Amniotic epithelial cell (primary cell): ENCODE measurements at regions not wholly inside any gene's neighbourhood (a gene's known extent, or its start where the extent isn't known, plus 50 kb on each side); places are given as distances from the start of the nearest gene placed in this dataset.

Source experiments
- DNase-seq: peaks from one replicate; pipeline ENCODE4 v3.0.0-alpha.2; 2010; ENCODE audit warnings: low read depth

DNA sequence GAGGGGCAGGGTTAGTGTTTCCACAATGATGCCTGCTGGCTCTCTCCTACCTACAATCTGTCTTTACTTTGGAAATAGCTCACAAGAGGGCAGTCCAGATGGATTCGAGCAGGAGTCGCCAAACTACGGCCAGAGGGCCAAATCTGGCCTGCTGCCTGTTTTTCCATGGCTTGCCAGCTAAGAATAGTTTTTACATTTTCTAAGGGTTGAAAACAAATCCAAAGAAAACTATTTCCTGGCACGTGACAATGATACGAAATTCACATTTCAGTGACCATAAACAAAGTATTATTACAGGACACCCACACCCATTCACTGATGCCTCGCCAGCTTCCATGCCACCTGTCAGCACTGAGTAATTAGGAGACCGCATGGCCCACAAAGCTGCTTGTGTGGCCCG is 162.9 kb upstream of the WWC1 start:
- no peak for DNase-seq

DNA sequence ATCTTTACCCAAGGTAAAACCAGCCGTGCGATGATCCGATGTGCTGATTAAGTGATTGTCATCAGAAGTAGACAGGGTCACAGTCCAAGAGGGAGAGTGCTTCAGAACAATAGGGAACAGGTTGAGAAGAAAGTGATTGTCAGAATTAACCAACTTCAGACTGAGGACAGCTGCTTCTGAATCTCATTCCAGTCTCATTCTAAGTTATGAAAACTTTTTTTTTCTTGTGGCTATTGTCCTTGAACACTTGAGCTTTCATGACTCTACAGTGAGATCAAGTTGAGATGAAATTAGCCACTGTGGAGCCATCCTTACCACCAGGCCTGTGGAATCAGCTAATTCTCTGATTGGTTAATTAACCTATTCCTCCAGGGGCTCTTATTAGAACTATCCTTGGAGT is 159.9 kb upstream of the WWC1 start:
- no peak for DNase-seq

DNA sequence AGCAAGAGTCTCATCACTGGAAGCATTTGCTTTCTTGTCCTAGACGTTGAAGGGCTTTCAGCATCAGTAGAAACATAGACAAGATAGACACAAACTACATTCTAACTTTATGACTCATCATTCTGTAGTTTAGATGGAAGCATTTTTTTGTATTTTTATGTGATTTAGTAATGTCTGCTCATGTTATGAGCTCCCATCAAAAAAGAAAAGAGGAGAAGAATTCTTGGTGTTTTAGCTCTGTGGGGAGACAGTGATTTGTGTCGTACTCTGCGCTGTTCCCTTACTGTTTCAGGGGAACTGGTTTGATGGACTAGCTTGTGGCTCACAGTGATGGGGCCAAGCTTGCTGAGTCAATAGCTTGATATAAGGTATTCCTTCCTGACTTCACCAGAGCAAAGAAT is 159.2 kb upstream of the WWC1 start:
- peak; percentile 42 for DNase-seq

DNA sequence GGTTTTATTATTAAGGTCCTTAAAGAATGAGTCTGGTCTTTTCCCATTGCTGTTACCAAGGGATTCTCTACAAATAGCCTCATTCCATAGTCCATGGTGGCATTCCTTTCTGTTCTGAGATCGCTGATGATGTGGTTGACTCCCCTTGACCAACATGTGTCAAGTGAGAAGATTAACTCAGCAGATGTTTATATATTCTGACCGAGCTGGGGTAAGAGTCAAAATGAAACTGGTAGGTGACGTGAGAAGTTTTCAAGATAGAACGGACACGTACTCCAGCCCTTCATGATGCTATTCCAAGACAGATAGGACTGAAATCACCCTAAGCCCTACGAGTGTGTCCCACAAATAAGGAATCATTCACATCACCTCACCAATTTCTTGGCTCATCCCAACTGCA is 155.5 kb upstream of the WWC1 start:
- DNase-seq = peak; percentile 6

DNA sequence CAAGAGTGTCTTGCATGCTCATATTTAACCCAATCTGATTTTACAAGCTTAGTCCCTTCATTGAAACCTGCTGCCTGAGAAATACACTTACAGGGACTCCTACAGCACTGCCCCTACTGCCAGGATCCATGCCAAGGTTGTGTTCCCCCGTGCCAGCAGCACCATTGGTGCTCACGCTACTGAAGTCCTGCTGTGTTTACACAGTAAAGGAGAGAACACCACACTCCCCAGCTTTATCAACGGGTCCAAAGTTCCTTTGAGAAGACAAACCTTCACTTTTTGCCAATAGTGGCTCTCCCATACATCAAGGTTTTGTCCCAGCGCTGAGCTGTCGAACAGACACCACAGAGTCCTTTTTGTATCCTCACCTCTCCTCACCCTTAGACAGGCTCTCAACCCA is 155.1 kb upstream of the WWC1 start:
- no peak for DNase-seq

DNA sequence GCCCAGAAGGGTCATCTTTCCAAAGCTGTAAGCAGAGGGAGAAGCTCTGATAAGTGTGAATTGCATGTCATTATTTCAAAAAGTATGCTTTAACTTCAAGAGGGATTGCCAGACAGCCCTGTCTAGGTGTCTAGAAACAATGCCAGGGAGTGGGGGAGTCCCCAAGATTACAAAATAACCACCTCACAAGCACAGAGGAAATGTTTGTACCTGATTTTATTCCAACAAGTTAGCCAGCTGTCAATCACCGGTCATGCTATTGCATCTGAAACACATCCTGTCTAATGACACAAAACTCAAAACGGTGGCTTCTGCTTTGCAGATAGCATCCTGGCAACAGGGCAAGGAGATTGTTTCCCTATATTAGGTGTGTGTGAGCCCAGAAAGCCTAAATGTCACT is 154.2 kb upstream of the WWC1 start:
- no peak for DNase-seq

DNA sequence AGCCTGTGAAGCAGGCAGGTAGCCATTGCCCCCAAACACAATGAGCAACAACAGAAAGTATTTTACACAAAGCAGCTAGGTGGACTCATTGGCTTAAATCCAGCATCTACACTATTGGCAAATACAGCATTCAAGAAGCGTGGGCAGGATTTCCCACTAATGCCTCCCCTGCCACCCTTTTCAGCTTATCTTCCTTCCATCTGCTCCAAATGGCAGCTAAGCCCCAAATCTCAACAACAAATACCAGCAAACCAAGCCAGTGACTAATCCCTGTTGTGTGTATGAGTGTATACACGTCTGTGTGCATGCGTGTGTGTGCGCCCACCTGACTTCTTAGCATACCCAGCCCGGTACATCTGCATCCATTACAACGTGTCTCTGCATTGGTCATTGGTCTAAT is 151.2 kb upstream of the WWC1 start:
- no peak for DNase-seq

DNA sequence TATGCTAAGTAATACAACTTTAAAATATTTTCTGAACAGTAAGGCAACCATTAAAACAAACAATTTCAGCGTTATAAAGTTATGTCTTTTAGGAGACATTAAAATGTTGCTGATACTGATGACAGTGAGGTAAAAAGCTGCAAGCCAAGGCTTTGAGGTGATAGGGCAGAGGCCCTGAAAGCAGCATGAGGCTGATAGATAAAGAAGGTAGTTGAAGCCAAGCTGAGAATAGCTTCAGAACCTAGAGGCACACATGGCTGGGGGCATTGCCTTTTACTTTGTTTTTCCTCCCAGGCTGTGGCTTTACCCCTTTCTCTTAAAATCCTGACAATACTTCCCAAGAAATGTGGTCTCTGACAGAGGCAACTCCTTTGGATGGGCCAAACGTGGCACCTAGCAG is 149.0 kb upstream of the WWC1 start:
- no peak for DNase-seq

DNA sequence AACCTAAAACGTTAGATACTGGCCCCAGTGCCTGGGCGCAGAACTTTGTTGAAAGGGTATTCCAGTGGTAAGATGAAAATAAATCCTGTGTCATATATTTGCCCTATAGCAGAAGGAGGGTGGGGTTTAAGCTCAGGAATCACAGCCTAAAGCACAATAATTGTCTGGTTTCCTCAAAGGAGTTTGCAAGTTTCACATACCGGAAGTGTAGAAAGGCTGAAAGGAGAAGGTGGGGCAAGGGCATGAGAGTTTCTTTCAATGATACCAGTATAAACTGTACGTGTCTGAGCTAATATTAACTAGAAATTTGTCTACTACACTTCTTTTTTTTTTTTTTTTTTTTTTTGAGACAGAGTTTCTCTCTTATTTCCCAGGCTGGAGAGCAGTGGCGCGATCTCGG is 147.9 kb upstream of the WWC1 start:
- peak; percentile 7 for DNase-seq

DNA sequence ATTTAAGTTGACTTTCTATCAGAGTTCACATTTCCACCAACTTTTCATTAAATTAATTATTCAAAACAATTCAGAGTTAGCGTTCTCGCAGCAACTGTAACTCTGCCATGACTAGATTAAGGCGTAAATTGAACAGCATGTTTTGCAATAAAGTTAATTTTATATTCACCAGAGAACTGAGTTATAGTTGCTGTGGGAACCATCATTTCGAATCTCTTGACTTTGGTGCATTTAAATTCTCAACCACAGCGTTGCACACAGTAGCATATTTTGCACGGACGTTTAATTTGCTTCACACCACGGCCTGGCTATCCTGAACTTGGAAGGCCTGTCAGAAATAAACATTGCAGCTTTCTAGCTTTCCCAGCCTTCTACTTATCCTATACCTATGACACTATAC is 144.3 kb upstream of the WWC1 start:
- no peak for DNase-seq

DNA sequence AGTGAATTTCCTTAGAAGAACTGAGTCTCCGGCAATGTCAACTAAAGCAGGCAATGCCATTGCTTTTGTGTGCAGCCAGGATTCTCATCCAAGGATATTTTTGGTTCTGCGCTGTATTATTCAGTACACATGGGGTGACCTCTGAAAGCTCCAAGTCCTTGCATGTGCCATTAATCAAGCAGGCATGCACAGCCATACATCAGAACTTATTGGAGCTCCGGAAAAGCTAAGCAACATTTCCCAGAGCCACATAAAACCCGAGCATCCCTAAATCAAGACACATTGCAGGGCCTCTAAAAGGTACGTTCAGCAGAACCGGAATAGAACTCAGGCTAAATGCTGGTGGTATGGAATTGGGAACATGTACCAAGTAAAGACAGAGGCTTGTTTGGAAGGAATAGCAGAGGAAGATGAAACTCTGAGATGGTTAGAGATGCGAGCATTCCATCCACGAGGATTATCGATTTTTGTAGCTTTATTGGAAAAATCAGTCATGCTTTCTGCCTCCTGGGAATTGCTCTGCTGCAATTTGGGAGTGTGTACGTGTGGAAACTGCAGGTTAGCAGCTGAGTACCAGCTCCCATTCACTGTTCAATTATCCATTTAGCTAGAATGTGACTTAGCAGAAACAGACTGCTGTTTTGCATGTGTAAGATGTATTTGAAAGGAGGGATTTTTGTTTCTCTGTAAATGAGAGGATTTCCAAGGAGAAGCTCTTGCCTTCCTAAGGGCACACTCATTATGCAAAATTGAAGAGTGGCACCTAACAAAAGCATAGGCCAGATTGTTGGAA is 143.7 kb upstream of the WWC1 start:
- no peak for DNase-seq

DNA sequence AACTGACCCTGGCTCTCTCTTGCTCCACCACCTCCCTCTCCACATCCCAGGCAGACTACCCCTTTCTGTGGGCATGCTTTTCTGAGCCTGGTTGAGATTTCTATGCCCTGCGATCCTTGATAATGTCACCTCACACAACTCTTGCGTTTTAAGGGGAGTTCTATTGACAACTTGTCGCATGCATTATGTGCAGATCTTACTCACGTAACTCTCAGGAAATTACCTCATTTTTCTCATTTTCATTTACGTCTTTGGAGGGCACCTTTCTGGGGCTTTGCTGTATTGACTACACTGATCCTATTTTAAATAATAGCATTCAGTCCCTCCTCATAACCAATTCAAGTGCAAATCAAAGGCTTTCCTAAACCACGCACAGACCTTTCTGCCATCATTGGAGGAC is 140.4 kb upstream of the WWC1 start:
- DNase-seq = no peak

DNA sequence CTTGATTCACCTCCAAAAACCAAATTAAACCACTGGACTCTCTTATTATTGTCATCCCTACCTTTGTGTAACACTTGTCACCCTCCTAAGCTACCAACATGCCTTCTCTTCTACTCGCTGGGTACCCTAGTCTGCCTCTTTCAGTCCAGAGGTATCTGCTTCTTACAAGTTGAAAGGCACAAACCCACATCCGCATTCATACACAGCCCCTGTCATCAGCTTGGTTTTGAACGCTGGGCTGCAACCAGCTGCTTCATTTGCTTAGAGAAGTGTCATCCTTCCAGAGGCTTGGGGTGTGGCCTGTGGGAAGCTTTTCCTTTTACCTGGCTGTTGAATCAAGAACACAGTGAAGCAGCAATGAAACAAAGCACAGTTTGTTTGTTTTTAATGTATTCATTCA is 138.8 kb upstream of the WWC1 start:
- no peak for DNase-seq

DNA sequence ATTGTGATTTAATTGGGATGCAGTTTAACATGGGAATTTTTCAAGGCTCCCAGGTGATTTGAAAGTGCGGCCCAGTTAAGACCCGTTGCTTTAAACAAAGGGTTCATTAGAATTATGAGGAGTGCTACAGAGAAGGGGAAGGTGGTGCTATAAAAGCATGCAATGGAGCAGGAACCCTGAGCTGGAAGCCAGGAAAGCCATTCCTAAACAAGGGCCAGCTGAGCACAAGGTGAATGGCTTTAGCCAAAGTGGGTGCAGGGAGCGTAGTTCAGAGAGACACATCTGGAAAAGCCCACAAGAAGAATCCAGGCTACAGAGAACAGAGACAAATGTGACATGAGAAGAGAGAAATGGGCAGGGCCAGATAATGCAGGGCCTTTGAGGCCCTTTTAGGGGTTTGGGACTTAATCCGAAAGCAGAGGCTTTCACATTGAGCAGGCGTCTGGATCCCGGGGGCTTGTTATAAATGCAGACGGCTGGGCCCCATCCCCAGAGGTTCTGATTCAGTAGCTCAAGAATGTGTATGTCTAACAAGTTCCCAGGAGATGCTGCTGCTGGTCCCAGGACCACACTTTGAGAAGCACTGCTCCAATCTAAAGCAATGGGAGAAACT is 138.1 kb upstream of the WWC1 start:
- no peak for DNase-seq

DNA sequence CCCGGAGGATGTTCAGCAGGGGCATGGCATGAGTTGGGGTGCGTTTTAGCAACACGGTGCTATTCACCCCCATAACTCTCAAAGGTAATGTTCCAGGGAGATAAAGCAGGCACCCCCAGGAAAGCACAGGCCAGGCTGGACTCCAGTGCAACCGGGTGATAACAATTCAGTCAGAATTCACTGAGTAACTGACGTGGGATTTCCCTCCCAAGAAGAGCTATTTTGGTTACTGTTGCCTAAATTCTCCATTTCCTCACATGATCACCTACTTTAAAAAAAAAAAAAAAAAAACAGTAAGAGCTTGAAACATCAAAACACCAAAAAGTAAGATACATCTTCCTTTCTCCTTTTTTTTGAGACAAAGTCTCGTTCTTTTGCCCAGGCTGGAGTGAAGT is 137.6 kb upstream of the WWC1 start:
- DNase-seq = no peak

DNA sequence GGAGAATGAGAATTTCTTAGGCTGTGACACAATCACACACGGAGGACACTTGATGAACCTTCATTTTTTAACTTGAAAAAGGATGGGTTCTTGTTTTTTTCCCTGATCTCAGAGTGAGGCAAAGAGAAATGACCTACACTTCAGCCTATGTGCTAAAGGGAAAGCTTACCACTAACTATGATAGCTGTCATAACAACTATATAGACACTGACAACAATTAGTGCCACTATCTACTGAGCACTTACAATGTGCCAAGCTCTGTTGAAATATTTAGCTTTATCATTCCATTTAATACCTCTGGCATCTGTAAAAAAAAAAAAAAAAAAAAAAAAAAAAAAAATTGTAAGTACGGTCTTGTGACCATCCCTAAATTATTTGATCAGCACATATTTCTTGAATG is 135.9 kb upstream of the WWC1 start:
- no peak for DNase-seq

DNA sequence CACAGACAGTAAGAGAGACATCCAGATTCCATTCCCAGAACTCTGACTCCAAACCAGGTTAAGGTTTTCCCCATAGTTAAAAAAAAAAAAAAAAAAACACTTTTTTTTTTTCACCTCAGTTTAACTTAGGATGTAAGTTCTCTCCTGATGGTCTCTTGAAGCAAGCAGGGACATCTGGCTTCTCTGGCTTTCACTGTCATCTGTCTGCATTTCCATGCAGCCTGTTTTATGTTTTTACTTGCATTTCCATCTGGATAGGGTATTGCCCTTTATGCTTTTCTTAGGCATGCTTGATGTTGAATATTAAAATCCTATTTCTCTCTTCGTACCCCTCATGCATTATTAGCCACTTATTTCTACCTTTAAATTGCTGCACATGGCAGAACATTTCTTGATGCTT is 135.3 kb upstream of the WWC1 start:
- DNase-seq = no peak

DNA sequence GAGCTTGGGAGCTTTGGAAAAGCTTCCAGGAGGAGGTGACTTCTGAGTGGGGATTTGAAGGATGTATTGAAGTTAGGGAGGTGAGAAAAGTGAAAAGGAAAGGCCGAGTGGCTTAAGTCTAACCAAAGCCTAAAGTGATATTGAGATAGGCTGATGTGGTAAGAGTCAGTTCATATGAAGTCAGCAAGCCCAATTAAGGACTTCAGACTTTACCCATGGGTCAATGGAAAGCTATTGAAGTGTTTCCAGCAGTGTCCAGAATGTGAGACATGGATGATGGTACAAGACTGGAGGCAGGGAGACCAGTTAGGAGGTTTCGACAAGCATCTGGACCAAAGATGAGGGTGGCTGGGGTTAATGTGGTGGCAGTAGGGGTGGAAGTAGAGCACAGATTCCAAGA is 134.3 kb upstream of the WWC1 start:
- no peak for DNase-seq

DNA sequence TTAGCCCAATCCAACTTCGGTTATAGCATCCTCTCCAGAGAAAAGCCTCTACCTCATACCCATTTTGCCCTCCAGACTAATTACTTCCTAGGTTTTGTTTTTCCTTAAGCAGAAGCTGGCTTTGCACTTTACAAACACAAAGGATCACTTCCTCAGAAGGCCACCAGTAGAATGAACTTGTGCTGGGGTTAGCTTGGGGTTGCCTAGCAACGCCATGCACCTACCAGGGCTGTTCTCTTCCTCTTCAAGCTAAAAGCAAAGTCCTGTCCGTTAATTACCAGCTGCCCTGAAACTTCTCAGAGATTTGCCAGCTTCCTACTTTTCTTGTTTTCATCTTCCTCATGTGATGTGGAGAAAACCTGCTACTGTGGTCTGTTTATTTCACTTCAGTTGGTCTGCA is 132.0 kb upstream of the WWC1 start:
- no peak for DNase-seq

DNA sequence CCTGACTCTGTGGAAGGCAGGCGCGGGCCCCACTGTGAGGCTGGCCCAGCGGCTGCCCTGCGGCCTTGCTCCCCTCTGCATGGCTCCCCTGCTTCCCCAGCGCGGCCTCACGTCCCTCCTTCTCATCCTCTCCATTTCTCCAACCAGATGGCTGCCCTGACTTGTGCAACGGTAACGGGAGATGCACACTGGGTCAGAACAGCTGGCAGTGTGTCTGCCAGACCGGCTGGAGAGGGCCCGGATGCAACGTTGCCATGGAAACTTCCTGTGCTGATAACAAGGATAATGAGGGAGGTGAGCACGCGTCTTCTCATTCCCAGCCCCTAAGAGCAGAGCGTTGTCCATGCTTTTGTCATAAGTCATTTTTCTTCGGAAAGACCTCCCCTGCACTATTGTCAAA is 129.0 kb upstream of the WWC1 start:
- peak; percentile 42 for DNase-seq

DNA sequence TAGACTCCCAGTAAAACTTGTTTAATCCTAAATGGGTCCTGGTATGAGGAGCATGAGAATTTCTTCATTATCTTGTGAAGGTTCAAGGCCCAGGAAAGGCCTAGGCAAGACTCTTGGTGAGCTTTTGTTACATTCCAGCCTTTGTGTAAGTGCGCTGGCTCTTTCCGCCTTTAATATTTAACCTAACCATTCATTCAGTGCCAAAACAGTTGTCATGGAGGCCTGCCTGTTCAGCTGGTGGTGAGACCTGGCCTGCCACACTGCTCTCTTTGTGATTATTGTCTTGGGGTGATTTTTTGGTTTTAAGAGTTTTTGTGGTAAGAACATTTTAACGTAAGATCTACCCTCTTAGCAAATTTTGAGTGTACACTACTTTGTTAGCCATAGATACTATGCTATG is 127.5 kb upstream of the WWC1 start:
- DNase-seq = no peak

DNA sequence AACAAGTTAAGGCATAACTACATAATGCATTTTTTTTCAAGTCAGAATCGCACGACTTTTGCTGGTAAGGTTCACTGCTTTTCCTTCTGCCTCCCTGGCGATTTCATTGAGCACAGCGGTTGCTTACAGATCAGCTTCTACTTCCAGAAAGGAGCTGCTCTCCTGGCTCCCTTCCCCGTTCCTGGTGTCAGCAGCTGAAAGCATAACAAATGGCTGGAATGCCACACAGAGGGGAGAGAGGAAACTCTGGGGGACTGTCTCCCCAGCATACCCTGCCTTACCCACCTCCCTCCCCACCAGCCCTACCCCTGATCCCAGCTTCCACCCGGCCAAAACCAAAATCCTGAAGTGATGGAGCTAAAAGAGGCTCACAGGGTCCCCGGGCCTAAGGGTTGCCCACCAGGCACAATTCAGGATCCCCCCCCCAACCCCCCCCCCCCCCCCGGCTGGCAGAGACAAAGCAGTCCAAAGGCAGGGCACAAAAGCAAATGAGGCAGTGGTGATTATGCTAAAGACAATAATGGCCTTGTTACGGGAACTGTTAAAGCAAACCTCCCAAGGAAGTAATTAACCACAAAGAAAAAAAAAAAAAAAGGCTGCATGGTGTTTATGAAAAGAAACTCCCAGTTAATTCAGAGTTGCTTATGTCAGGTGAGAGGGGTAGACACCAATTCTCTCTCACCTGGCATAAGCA is 126.1 kb upstream of the WWC1 start:
- no peak for DNase-seq

DNA sequence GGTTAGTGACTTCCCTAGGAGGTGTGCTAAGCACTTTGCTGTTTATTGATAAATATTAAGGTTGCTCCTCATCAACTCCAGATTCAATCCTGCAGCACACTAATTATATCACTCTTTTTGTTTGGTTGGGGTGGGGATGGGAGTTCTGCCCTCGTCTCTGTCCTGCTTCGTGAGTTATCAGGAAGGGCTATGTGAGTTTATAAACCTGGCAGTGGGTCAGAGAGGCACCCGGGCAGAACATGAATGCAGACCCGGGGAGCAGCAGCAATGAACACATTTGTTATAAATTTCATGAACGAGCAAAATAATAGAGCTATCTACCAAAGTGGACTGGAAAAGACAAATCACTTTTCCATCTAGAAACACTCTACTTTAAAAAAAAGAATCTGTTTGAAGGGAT is 125.5 kb upstream of the WWC1 start:
- no peak for DNase-seq

DNA sequence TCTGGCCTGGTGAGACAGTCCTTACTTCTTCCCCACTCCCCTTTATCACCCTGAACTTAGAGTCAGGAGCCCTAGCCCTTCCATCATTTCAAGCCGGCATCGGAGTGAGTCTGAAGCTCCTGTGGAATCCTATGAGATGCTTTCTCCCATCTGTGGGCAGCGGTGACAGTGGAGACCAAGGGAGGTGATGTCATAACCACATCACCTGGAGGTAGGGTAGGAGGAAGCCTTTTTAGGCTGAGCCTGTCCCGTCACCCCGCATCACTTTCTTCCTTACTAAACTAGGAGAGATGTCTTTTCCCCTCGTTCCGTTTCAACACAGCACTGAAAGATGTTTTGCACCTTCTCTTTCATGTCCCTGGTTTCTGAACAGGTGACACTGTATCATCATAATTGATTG is 124.1 kb upstream of the WWC1 start:
- DNase-seq = no peak
